HEK293 (cell line): ENCODE measurements at regions not wholly inside any gene's neighbourhood (a gene's known extent, or its start where the extent isn't known, plus 50 kb on each side); places are given as distances from the start of the nearest gene placed in this dataset.
"Not testable (repeated sequence)": the region's sequence is repeated elsewhere in the genome, so short reads cannot be mapped to it uniquely, and the experiment has no call there.

Source experiments
- CTCF ChIA-PET: fragments of 350-600 bp; formaldehyde crosslinking; extraction: SDS; loops from one replicate; lab custom pipeline; 2021; ENCODE audit warnings: antibody characterized with exemption; lab: Yijun Ruan, JAX
- POLR2A ChIA-PET: fragments of 300-600 bp; formaldehyde crosslinking; extraction: SDS; loops from one replicate; lab custom pipeline; 2020; ENCODE audit warnings: antibody characterized with exemption, inconsistent platforms; lab: Yijun Ruan, JAX
- H3K27ac ChIP-seq: fragments of 200-500 bp; sonication (Bioruptor generic); 2 replicates; pipeline ENCODE4 v1.5.1; 2014; ENCODE audit warnings: low read depth, low read length, control low read depth, inconsistent platforms; ENCODE audit errors: extremely low read depth
- H3K36me3 ChIP-seq, 2 experiments: fragments of 200-500 bp in 1 of 2; sonication (Bioruptor generic) in 1 of 2; 1 replicate in 1 of 2; 2 replicates in 1 of 2; pipeline ENCODE4 v1.5.1; 2014 to 2017; ENCODE audit warnings: inconsistent platforms in 2 of 2, low read length in 2 of 2; ENCODE audit not compliant: control insufficient read depth in 2 of 2, insufficient read depth in 1 of 2
- H3K4me1 ChIP-seq: fragments of 200-500 bp; sonication (Bioruptor generic); 2 replicates; pipeline ENCODE4 v1.5.1; 2014; ENCODE audit warnings: mild to moderate bottlenecking, low read length, inconsistent platforms; ENCODE audit not compliant: control insufficient read depth, insufficient read depth
- H3K4me3 ChIP-seq: 2 replicates; pipeline ENCODE4 v1.5.1; 2011; ENCODE audit warnings: low read depth, mild to moderate bottlenecking, control low read depth, low read length, moderate library complexity
- H3K9me3 ChIP-seq: fragments of 200-500 bp; sonication (Bioruptor generic); 2 replicates; pipeline ENCODE4 v1.5.1; 2014; ENCODE audit warnings: low read depth, low read length, inconsistent platforms; ENCODE audit not compliant: control insufficient read depth, insufficient read depth
- INSM2 ChIP-seq: fragments of 450-650 bp; formaldehyde crosslinking; IDR thresholded peaks from 2 replicates; pipeline ENCODE4 v1.5.1; 2016; ENCODE audit warnings: missing biosample characterization, missing genetic modification characterization
- MEIS1 ChIP-seq: sonication (generic); formaldehyde crosslinking; IDR thresholded peaks from 2 replicates; pipeline ENCODE4 v1.8.1; 2022; ENCODE audit warnings: missing genetic modification reagents, mild to moderate bottlenecking, borderline replicate concordance
- PRDM4 ChIP-seq: fragments of 450-650 bp; formaldehyde crosslinking; IDR thresholded peaks from 2 replicates; pipeline ENCODE4 v1.5.1; 2017; ENCODE audit warnings: missing biosample characterization, missing genetic modification characterization
- REPIN1 ChIP-seq: fragments of 450-650 bp; formaldehyde crosslinking; IDR thresholded peaks from 2 replicates; pipeline ENCODE4 v1.5.1; 2017; ENCODE audit warnings: missing biosample characterization, missing genetic modification characterization, low read depth
- REST ChIP-seq: fragments of 450-650 bp; formaldehyde crosslinking; IDR thresholded peaks from 2 replicates; pipeline ENCODE4 v1.5.1; 2016; ENCODE audit warnings: missing biosample characterization, missing genetic modification characterization
- WT1 ChIP-seq: fragments of 450-650 bp; formaldehyde crosslinking; IDR thresholded peaks from 2 replicates; pipeline ENCODE4 v1.5.1; 2016; ENCODE audit warnings: missing biosample characterization, missing genetic modification characterization
- ZNF10 ChIP-seq: fragments of 450-650 bp; formaldehyde crosslinking; IDR thresholded peaks from 2 replicates; pipeline ENCODE4 v1.5.1; 2017; ENCODE audit warnings: missing biosample characterization, missing genetic modification characterization
- ZNF248 ChIP-seq: fragments of 450-650 bp; formaldehyde crosslinking; IDR thresholded peaks from 2 replicates; pipeline ENCODE4 v1.5.1; 2017; ENCODE audit warnings: missing biosample characterization, missing genetic modification characterization
- ZNF335 ChIP-seq: fragments of 450-650 bp; formaldehyde crosslinking; conservative IDR thresholded peaks from 2 replicates; pipeline ENCODE4 v1.5.1; 2016; ENCODE audit warnings: missing biosample characterization, missing genetic modification characterization
- ZNF394 ChIP-seq: fragments of 450-650 bp; formaldehyde crosslinking; IDR thresholded peaks from 2 replicates; pipeline ENCODE4 v1.5.1; 2016; ENCODE audit warnings: missing biosample characterization, missing genetic modification characterization, mild to moderate bottlenecking, moderate library complexity, borderline replicate concordance
- ZNF449 ChIP-seq: fragments of 450-650 bp; formaldehyde crosslinking; IDR thresholded peaks from 2 replicates; pipeline ENCODE4 v1.5.1; 2017; ENCODE audit warnings: missing biosample characterization, mild to moderate bottlenecking, missing genetic modification characterization, moderate library complexity
- ZNF560 ChIP-seq: fragments of 450-650 bp; formaldehyde crosslinking; IDR thresholded peaks from 2 replicates; pipeline ENCODE4 v1.5.1; 2017; ENCODE audit warnings: missing biosample characterization, missing genetic modification characterization, borderline replicate concordance
- ZNF585B ChIP-seq: fragments of 450-650 bp; formaldehyde crosslinking; IDR thresholded peaks from 2 replicates; pipeline ENCODE4 v1.5.1; 2016; ENCODE audit warnings: missing biosample characterization, missing genetic modification characterization
- ZSCAN30 ChIP-seq: fragments of 450-650 bp; IDR thresholded peaks from 2 replicates; pipeline ENCODE4 v1.5.1; 2018; ENCODE audit warnings: missing biosample characterization, mild to moderate bottlenecking, missing genetic modification characterization, moderate library complexity

GRCh38 chrX:1103360-1103759, 109.1 kb downstream of the CRLF2 start:
- CTCF ChIA-PET = no interaction called here

GRCh38 chrX:1102786-1103185, 109.7 kb downstream of the CRLF2 start:
- CTCF ChIA-PET = no interaction called here
- no peaks in the 10 kb centered on the region for H3K9me3 ChIP-seq
- no peak overlapping the region for H3K27ac ChIP-seq
- H3K4me3 ChIP-seq = no peak overlapping the region
- POLR2A ChIA-PET = no interaction called here
- H3K36me3 ChIP-seq = no peaks in the 10 kb centered on the region
- no peaks in the 10 kb centered on the region for H3K4me1 ChIP-seq
- TF ChIP-seq ZNF449 (tag by site-specific recombination) (no peak), REST (tag by site-specific recombination) (no peak), PRDM4 (tag by site-specific recombination) (no peak), ZNF560 (tag by site-specific recombination) (no peak)

More at GRCh38 chrX:1103360-1103759, 109.1 kb downstream of the CRLF2 start:
- H3K4me3 ChIP-seq = no peak overlapping the region
- no peaks in the 10 kb centered on the region for H3K9me3 ChIP-seq
- H3K27ac ChIP-seq = no peak overlapping the region
- TF ChIP-seq ZNF394 (tag by site-specific recombination) (no peak), WT1 (tag by site-specific recombination) (no peak), REPIN1 (tag by site-specific recombination) (no peak), ZNF585B (no peak), ZSCAN30 (tag by site-specific recombination) (no peak), MEIS1 (CRISPR knock-in tag) (no peak), PRDM4 (tag by site-specific recombination) (no peak), ZNF10 (tag by site-specific recombination) (no peak), ZNF248 (tag by site-specific recombination) (no peak), ZNF335 (no peak), INSM2 (tag by site-specific recombination) (no peak)
- POLR2A ChIA-PET = no interaction called here
- H3K36me3 ChIP-seq = no peaks in the 10 kb centered on the region
- H3K4me1 ChIP-seq = no peaks in the 10 kb centered on the region

- H3K9me3 ChIP-seq, H3K4me1 ChIP-seq, POLR2A ChIA-PET, CTCF ChIA-PET, H3K27ac ChIP-seq, H3K36me3 ChIP-seq, H3K4me3 ChIP-seq: not testable (repeated sequence)
Measured at GRCh38 chrX:1102221-1102620, 110.2 kb downstream of the CRLF2 start.
